ENCODE measurements at regions not wholly inside any gene's neighbourhood (a gene's known extent, or its start where the extent isn't known, plus 50 kb on each side); places are given as distances from the start of the nearest gene placed in this dataset.

GRCh38 chrX:42273387-42273786 lies 350.0 kb upstream of the CASK start:
- TF ChIP-seq CTCF (IDR thresholded peaks at IDR 0.05; ENCODE audit: insufficient read depth, low read length, poor library complexity, severe bottlenecking), result no peak
- TF ChIP-seq EZH2phosphoT487 (conservative IDR thresholded peaks at IDR 0.05; ENCODE audit: low read length), result no peak

Measured in SU-DHL-6 (cell line).